ENCODE measurements at regions not wholly inside any gene's neighbourhood (a gene's known extent, or its start where the extent isn't known, plus 50 kb on each side); places are given as distances from the start of the nearest gene placed in this dataset.

DNA sequence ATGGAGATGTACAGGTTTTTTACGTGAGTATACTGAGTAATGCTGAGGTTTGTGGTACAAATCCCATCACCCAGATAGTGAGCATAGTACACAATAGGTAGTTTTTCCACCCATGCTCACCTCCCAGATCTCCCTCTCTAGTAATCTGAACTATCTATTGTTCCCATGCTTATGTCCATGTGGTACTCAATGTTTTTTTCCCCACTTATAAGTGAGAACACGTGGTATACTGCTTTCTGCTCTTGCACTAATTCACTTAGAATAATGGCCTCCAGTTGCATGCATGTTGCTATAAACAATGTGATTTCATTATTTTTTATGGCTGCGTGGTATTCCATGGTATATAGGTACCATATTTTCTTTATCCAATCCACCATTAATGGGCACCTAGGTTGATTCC, 593.9 kb downstream of the ANXA1 start:
- no peak for DNase-seq (ENCODE audit: low read depth, low spot score)

GRCh38 chr9:73753171-73753570, 601.5 kb downstream of the ANXA1 start:
- DNase-seq (ENCODE audit: low read depth, low spot score), result no peak

DNA sequence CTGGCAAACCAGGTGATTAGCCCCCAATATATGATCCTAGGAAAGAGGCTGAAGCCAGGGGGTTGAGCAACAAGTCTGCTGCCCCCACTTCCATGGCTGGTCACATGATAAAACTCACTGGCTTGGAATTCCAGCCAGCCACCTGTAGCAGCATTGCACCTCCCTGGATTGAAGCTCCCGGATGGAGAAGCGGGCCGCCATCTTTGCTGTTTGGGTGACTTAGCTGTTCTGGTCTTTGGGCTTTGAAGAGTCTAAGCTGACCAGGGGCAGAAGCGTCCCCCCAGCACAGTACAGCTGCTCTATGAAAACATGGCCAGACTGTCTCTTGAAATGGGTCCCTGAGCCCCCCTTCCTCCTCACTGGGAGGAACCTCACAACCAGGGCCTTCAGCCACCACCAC, 610.2 kb downstream of the ANXA1 start:
- no peak for DNase-seq (ENCODE audit: low read depth, low spot score)

DNA sequence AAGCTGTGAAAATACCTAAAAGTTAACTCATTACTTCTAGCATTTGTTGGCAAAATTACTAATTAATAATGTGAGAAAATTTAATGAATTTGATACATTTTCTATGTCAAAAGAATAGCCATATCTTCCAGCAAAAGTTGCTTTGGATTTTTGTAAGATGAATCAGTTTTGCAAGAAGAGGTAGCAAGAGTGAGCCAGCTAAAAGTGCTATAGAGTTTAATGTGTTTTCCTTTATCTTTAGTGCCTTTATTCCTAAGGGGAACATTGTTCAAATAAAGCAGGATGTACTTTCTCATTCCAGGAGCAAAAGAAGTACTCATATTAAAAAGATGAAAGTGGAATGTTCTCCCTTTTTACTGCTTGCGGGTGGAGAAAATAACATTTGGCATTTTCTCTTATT, 622.2 kb downstream of the ANXA1 start:
- no peak for DNase-seq (ENCODE audit: low read depth, low spot score)

GRCh38 chr9:73775757-73776156, 624.1 kb downstream of the ANXA1 start:
- no peak for DNase-seq (ENCODE audit: low read depth, low spot score)

GRCh38 chr9:73780916-73781315, 629.3 kb downstream of the ANXA1 start:
- no peak for DNase-seq (ENCODE audit: low read depth, low spot score)

GRCh38 chr9:73782166-73782565, 630.5 kb downstream of the ANXA1 start:
- no peak for DNase-seq (ENCODE audit: low read depth, low spot score)

- DNase-seq (ENCODE audit: low read depth, low spot score), result no peak
Observed at GRCh38 chr9:73799446-73799845, 647.8 kb downstream of the ANXA1 start.

DNA sequence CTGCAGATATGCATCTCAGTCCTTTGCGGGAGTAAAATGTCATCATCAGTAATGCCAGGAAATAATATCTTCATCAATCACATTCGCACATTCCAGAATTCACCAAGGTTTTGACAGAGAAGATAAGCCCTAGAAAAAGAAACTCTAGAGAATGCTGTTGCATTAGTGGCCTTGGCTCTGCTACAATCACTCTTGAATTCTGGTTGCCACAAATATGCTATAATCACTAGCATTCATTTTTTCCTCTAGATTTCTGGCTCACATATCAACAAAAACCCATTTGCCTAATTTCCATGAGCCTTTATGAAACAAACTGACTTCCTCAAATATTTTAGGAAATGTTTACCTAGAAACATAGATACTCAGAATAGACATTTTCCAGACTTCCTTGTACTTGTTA, 653.4 kb downstream of the ANXA1 start:
- no peak for DNase-seq (ENCODE audit: low read depth, low spot score)

DNA sequence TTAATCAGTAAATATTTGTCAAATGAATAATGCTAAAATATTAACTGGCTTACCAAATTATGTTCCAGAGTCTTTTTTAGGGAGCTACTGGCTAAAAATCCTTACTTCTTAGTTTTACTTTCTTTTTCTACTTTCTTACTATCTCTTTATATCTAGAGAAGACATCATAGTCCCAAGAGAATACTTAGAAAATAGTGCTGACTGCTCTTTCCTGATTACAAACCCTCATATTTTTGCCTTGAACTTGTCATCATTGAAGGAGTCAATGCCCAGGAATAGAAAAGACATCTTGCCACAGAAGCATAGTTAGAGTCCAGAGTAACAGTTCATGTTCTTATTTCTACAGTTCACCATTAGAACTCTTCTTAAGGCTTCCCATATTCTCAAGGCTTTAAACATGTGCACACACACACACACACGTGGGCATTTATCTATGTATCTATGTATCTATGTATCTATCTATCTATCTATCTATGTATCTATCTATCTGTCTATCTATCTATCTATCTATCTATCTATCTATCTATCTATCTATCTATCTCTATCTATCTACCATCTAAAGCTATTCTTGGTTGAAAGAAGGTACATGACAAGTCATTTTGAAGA, 654.3 kb downstream of the ANXA1 start:
- no peak for DNase-seq (ENCODE audit: low read depth, low spot score)

DNA sequence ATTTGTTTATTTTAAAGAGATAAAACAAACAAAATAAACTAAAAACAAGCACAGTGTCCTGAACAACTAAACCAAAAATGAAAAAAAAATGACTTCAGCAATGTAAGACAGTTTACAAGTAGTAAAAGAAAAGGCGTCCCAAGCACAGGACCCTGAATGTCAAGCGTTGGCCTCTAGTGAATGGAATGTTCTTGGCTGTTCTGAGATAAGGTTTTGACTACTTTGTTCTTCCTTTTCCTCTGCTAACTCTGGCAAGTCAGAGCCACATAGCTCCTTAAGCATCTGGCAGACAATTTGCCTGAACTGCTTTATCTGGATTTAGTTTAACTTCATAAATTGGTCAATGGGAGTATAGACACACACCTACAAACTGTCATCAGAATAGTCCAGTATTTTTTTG, 655.2 kb downstream of the ANXA1 start:
- DNase-seq (ENCODE audit: low read depth, low spot score), result no peak

DNA sequence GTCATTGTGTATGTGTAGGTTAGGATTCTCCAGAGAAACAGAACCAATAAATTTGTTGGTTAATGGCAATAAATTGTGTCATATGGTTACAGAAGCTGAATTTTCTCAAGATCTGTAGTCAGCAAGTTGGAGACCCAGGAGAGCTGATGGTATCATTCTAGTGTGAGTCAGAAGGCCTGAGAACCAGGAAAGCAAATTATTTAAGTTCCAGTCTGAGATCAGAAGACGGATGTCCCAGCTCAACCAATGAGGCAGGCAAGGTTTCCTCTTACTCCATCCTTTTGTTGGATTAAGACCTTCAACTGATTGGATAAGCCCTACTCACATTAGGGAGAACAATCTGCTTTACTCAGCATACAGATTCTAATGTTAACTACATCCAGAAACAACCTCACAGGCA, 656.3 kb downstream of the ANXA1 start:
- DNase-seq (ENCODE audit: low read depth, low spot score), result no peak

- no peak for DNase-seq (ENCODE audit: low read depth, low spot score)
Observed at GRCh38 chr9:73810585-73811215, 659.0 kb downstream of the ANXA1 start.

DNA sequence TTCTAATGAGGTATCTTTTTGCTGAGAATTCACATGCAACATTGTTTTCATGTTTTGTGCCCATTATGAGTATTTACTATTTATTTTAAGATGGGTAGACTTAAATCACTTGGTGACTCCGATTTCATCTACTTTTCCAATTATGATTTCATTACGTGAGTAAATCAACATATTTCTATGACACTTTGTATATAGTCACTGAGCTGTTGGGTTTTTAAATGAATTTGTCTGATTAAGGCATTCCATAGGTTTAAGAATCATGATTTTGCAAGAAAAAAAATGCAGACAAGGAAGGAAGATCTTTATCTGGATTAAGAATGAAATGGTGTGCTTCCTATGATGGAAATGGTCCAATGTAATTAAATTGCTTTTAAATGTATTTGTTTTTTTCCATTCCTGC, 661.9 kb downstream of the ANXA1 start:
- DNase-seq (ENCODE audit: low read depth, low spot score), result no peak

DNA sequence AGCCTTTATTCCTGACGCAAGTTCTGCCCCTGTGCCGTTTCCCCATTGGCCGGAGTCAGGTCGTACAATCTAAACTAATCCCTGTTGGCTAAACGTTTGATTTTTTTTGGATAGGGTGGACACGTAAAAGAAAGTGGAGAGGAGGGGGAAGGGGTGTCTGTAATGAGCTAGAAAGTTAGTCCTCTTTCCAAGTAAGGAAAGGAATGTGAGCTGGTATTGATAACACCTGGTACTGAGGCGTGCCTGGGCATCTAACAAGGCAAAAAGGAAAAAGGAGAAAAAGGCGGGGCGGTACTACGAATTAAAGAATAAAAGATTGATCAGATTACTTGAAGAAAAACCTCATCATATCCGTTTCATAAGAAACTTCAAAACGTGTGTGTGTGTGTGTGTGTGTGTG, 665.2 kb downstream of the ANXA1 start:
- no peak for DNase-seq (ENCODE audit: low read depth, low spot score)

DNA sequence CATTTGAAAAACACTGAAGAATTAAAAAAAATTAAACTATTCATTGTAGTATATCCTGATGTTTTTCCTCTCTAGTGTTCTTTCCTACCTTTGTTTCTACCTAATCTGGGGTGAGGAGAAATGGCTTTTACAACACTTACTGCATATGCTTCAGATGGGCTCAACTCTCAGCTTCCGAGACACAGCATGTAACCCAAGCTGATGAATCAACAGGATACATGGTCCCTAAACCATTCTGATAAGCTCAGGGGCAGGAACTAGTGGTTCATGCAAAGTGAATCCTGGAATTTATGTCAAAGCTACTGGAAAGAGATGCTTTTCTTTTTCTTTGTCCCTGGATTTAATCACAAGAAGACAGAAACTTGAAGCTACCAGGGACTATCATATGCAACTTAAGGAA, 672.5 kb upstream of the RORB start:
- no peak for DNase-seq (ENCODE audit: low read depth, low spot score)

- no peak for DNase-seq (ENCODE audit: low read depth, low spot score)
Observed at GRCh38 chr9:73838871-73839270, 658.3 kb upstream of the RORB start.

DNA sequence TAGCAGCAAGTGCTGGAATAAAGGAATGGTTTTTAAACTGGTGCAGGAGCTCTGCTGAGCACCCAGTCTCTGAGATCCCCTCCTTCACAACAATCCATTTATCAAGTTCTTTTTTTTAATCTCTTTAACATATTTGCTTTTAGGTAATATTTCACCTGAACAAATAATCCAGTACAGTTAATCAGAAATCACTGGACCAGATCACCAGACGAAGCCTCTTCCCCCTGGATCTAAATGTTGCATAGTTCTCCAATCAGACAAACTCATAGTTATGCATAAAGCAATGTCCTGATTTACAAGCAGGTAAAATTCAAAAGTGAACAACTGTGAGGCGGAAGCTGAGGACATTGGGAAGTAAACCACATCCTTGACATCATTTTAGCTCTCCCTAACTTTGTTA, 657.7 kb upstream of the RORB start:
- no peak for DNase-seq (ENCODE audit: low read depth, low spot score)

DNA sequence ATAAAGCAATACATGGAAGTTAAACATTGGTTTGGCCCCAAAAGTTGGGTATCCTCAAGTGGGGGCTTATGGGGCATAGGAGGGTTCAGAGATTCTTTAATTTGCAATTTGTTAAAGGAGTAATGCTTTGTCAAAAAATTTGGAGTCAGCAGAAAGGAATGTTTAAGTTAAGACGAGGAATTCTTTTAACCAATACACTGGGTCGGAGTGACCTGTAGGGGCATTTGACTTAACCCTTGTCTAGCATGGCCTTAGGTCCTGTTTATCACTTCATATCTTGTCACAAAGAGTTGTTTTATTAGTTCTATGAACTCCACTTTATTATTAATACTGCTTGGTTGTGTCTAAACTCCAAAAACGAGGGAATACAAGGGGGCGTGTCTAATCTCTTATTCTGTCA, 656.1 kb upstream of the RORB start:
- DNase-seq (ENCODE audit: low read depth, low spot score), result no peak

DNA sequence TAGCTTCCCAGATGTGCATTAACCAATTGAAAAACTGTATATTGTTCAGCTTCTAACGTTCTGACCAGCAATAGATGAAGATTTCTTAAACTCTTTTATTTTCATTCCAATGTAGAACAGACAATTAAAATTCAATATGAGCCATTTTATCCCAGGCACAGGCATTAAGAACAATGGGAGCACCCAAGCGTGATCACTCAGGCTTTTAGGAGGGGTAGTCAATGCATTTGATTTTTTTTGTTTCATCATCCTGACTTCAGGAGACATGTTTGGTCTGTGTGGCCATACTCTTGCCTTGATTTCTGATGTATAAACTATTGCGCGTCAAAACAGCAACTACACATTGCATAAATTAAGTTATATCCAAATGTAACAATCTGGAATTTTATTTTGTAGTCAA, 653.0 kb upstream of the RORB start:
- DNase-seq (ENCODE audit: low read depth, low spot score), result no peak

- DNase-seq (ENCODE audit: low read depth, low spot score), result no peak
Observed at GRCh38 chr9:73845539-73845938, 651.6 kb upstream of the RORB start.

GRCh38 chr9:73845954-73846690, 651.0 kb upstream of the RORB start:
- DNase-seq (ENCODE audit: low read depth, low spot score), result no peak

DNA sequence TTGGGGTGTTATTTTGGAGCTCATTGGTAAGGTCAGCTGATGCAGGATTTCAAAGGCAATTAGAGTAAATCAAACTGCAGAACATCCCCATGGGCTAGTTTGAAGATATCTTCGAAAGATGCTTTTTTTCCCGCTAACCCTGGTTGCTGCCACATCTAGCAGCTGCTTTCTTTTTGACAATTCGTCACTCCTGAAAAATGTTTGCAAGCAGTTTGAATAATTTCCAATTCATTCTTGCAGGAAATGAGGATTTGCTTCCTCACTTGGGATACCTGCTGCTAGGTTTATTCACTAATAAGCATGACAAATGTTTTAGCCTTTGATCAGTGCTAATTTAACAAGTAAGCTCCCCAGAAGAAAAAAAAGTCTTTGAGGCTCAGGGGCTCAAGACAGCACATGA, 649.6 kb upstream of the RORB start:
- DNase-seq (ENCODE audit: low read depth, low spot score), result no peak
